Gastrocnemius medialis (tissue), 4 donors: ENCODE measurements at regions not wholly inside any gene's neighbourhood (a gene's known extent, or its start where the extent isn't known, plus 50 kb on each side); places are given as distances from the start of the nearest gene placed in this dataset.

Experiments
- POLR2A ChIP-seq, 2 donors: fragments of 450-650 bp; IDR thresholded peaks; one replicate each; pipeline ENCODE4 v1.6.1; 2017; ENCODE audit warnings: antibody characterized with exemption in 2 of 2, mild to moderate bottlenecking in 2 of 2, moderate library complexity in 2 of 2
- TF ChIP-seq, protein P1 (sequence below), 5 experiments: fragments of 450-650 bp in 3 of 5; fragments of 200-600 bp in 2 of 5; sonication (generic) in 2 of 5; IDR thresholded peaks in 4 of 5; conservative IDR thresholded peaks in 1 of 5; 1 replicate in 4 of 5; 2 replicates in 1 of 5; pipeline ENCODE4 v1.5.1; 2016 to 2019; ENCODE audit warnings: antibody characterized with exemption in 5 of 5, mild to moderate bottlenecking in 3 of 5, moderate library complexity in 3 of 5

DNA sequence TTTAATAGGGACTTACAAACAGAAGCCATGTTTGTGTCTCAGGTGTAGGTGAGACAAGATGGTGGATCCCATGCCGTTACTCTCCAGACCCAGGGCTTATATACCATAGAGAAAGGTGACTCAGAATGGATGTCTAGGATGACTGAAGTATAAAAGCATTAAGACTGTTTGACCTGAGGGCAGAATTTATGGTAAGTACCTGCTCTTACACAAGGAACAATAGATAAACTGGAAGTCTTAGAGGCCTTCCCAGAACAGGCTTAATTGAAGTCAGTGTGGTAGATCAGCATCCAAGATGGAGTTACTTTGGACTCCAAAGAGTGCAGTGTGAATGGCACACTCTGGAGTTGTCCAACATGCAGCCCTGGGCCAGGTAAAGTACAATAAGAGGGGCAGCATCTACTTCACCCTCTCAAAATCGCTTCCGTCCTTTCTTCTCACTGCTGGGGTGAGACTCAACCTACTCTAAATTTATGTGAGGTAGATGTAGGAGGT, 387.0 kb upstream of the DDI1 start:
- TF ChIP-seq, protein P1, sequence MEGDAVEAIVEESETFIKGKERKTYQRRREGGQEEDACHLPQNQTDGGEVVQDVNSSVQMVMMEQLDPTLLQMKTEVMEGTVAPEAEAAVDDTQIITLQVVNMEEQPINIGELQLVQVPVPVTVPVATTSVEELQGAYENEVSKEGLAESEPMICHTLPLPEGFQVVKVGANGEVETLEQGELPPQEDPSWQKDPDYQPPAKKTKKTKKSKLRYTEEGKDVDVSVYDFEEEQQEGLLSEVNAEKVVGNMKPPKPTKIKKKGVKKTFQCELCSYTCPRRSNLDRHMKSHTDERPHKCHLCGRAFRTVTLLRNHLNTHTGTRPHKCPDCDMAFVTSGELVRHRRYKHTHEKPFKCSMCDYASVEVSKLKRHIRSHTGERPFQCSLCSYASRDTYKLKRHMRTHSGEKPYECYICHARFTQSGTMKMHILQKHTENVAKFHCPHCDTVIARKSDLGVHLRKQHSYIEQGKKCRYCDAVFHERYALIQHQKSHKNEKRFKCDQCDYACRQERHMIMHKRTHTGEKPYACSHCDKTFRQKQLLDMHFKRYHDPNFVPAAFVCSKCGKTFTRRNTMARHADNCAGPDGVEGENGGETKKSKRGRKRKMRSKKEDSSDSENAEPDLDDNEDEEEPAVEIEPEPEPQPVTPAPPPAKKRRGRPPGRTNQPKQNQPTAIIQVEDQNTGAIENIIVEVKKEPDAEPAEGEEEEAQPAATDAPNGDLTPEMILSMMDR (IDR thresholded peaks at IDR 0.05 in 4 of 5, conservative IDR thresholded peaks at IDR 0.05 in 1 of 5) = no peak
- TF ChIP-seq POLR2A (IDR thresholded peaks at IDR 0.05) = no peak
